GDM1 (cell line): ENCODE measurements at regions not wholly inside any gene's neighbourhood (a gene's known extent, or its start where the extent isn't known, plus 50 kb on each side); places are given as distances from the start of the nearest gene placed in this dataset.

ENCODE experiments used
- DNase-seq: peaks from one replicate; lab custom pipeline; 2025; lab: John Stamatoyannopoulos, UW

DNA sequence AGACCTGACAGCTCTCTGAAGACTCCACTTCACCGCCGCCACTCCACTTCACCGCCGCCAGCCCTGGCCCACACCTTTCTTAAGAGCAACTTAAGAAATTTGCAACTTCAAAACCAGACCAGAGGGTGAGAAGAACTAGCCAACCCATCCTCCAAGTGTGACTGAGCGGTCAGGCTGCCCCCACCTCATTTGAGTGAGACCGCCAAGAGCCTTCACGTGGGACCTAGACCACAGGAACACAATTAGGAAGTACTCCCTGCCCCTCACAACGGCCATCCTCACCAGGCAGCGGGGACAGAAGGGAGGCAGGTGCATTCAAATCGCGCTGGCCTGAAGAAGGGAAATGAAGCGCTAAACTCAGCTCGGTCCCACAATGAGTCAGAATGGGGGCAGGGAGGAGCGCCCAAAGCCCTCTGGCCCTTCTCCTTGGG lies 156.8 kb upstream of the BCL6 start:
- DNase-seq, result no peak

DNA sequence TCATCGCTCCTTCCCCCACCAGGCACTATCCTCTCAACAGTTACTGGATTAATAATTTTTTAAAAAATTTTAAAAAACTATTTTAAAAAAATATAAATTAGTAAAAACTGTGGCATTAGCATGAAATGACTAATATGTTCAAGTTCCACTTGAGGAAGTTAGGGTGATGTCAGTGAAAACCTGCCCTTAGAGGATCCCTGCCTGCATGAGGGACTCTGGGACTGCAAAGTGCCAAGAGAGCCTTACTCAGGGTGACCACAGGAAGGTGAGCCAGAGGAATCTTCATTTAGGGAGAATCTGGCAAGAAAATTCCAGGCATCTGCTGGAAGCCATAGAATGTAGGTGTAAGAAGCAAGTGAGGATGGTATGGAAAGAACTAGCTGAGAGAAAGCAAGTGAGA lies 157.7 kb upstream of the BCL6 start:
- no peak for DNase-seq

GRCh38 chr3:187903697-187904096 lies 158.4 kb upstream of the BCL6 start:
- no peak for DNase-seq

DNA sequence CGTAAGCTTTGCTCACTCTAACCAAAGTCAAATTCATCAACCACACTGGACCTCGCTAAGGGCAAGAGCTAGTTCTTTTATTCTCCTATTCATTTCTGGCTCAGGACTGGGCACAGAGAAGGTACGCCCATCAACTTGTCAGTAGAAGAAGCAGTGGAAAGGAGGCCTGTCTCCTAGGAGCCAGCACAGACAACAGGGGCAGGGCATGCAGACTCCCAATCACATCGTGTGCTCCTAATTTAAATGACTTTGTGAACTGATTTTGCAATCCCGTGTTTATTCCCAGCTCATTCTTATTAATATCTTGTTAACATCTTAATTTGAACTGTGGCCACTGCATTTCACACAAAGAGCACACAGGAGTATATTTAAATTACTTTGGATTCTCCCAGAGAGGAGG lies 161.1 kb upstream of the BCL6 start:
- no peak for DNase-seq

DNA sequence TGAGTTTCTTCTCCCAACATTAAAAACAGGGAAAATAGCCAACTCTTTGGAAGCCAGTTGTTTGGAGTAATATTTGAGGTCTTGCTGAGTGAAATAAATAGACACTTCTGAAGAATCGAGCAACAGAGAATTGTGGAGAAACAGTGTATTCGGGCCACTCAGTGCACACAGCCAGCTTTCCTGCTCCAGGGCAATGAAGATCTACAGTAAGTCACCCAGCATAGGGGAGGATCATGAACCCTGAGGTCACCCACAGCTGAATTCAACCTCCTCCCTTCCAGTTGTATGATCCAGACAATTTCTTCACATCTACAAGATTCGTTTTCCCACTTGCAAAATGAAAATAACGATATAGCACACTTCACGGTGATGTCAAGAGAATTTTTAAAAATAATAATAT lies 161.7 kb upstream of the BCL6 start:
- DNase-seq, result no peak

GRCh38 chr3:187909866-187910265 lies 164.6 kb upstream of the BCL6 start:
- no peak for DNase-seq

DNA sequence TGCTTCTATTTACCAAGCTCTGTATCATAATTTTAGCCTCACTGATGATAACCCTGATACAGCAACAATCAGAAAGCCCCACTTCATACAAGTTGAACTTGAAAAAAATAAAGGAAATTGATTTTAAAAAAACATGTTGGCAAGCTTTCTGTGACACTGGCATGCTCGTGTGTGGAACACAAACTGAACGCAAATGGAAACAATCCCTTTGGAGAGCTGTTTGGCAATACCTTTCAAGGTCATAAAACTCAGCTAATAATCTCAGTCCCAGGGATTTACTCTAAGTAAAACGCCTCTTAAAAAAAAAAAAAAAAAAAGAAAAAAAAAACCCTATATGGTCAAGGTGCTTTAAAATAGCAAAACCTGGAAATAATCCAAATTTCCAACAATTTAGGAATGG lies 166.7 kb upstream of the BCL6 start:
- no peak for DNase-seq

- no peak for DNase-seq
Observed at GRCh38 chr3:187913617-187914033, 168.4 kb upstream of the BCL6 start.

- DNase-seq, result no peak
Observed at GRCh38 chr3:187914231-187914630, 169.0 kb upstream of the BCL6 start.

DNA sequence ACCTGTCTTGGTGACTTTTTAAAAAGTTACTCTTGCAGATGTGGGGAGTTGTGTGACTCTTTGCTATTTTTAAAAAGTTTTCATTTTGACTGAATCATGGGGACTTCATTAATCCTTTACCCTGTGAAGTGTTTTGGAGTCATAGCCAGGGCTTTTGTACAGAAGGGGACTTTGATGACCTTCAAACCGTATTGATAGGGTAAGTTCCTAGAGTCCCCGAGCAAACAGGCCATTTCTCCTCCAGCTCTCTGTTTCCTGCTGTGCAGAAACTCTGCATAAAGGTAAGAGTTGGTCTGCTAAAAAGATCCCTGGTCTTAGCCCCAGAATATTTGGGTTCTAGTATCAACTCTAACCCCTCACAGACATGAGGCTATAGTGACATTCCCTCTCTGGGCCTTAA lies 170.8 kb upstream of the BCL6 start:
- DNase-seq, result no peak

GRCh38 chr3:187918081-187918644 lies 172.9 kb upstream of the BCL6 start:
- DNase-seq, result no peak

- DNase-seq, result peak; percentile 57
Observed at GRCh38 chr3:187919048-187919447, 173.8 kb upstream of the BCL6 start.

- DNase-seq, result no peak
Observed at GRCh38 chr3:187919544-187919943, 174.3 kb upstream of the BCL6 start.

- DNase-seq, result no peak
Observed at GRCh38 chr3:187920030-187920429, 174.8 kb upstream of the BCL6 start.

DNA sequence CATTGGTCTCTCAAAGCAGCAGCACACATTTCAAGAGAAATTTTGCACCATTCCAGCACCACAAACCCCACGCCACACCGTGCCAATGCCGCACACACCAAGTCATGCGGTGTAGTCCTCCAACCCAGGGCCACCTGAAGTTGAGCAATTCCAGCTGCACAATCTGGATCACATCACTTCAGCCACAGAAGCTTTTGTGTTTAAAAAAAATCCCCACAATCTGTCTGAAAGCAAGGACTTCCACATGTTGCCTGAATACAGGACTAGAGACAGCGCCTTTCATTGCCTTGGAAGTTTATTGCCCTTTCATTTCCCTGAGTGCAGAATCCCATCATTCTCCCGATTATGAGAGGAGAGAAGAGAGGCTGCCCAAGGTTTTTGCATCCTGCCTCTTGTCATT lies 175.6 kb upstream of the BCL6 start:
- DNase-seq, result no peak

- DNase-seq, result no peak
Observed at GRCh38 chr3:187921391-187922074, 176.3 kb upstream of the BCL6 start.

GRCh38 chr3:187922704-187923416 lies 177.6 kb upstream of the BCL6 start:
- DNase-seq, result no peak

DNA sequence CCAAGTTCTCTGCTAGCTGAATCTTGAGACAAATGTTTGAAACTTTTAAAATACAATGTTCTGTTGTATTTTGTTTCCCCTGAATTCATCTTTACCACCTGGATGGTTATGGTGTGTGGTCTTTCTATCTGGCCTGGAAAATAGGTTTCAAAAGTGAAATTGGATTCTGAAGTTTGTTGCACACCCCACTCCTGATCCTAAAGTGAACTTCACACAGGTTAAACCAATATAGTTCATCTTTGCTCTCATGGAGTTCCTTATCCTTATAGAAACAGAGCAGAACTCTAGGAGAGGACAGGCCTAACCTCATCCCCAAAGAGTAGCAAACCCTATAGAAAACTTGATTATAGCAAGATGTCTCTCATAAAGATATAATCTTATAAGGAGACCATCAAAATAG lies 179.4 kb upstream of the BCL6 start:
- no peak for DNase-seq

DNA sequence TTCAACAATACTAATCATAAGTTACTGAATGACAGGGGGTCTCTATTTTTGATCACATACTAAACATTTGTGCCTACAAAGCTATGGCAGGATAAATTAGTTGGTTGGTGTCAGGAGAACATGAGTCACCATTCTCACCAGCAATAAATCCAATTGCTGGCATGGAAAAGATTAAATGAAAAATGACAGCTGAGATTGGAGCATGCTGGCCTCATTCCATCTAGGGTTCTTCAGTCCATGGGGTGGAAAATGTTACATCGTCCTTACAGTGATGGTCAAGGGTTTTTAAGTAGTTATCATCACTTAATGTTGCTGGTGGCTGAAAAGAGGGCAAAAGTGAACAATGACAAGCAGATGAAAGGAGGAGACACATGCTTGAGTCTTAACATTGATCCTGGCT lies 180.1 kb upstream of the BCL6 start:
- no peak for DNase-seq

- no peak for DNase-seq
Observed at GRCh38 chr3:187926620-187927019, 181.4 kb upstream of the BCL6 start.

DNA sequence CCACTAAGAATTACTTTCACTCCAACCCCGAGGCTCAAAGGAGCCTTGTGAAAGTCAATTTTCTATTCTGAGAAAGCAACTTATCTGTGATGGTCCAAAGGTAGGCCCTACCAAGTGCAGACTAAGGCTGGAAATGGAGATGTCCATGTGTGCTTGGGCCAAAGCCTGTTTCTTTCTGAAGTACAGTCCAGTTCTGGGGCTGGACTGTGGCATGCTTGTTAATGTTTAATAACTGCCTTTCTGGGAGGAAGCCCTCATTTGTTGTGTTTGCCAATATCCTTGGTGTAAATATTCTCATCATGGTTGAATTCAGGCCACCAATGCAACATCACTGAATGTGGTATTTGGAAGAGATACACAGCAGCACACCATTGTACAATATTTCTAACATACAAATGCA lies 182.3 kb upstream of the BCL6 start:
- no peak for DNase-seq

DNA sequence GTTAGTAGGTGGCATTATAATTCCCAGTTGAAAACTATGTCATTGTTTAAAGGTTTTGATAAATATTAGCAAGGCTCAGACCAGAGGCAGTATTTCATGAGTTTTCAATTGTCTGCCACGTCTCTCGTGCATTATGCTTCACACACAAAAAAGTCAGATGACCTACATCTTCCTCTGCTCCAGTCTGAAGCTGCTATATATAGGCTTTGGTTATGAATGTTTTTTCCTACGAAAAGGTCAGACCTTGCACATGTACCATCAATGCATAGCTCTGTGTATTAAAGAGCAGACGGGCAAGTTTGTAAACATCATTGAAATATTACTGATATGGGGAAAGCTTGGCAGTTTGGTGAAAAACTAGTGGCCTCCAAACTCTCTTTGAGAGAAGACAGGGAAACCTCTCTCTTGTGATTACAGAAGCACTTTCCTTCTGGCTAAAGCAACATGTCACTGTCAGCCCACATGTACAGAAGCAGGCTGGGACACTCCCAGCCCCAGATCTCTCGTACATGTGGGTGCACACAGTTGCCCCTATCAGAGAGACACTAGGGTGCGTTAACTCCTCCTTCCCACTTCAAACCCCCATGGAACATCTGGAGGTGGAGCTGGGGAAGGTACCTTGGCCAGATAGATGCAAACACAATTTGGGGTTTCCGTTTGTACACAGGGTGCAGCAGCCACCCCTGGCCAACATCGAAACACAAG lies 184.0 kb upstream of the BCL6 start:
- DNase-seq, result no peak

- no peak for DNase-seq
Observed at GRCh38 chr3:187930021-187930420, 184.8 kb upstream of the BCL6 start.
